ENCODE measurements at regions not wholly inside any gene's neighbourhood (a gene's known extent, or its start where the extent isn't known, plus 50 kb on each side); places are given as distances from the start of the nearest gene placed in this dataset.

DNA sequence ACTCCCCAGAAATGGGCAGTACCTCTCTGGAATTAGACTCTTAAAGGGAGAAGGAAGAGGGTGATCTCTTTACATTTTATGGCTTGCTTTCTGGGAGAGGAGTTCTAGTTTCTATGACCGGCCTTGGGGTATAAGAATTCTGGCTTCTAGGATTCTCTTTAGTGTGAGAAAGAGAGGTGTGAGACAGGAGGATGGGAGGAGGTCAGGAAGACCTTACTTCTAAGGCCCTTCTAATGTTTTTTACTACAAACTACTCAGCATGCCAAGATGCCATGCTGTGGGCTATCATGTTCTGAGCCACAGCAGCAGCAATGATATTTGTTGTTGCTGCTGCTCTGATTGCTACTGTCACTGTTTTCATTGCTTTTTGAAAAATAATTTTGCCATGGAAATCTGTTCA is 538.3 kb downstream of the SLITRK6 start:
- H4K20me1 ChIP-seq (ENCODE audit: insufficient read depth, low read length, poor library complexity, severe bottlenecking) = no peaks in the 10 kb centered on the region
- H3K36me3 ChIP-seq (ENCODE audit: insufficient read depth, low read length) = no peaks in the 10 kb centered on the region
- H3K9me2 ChIP-seq (replicated peaks; ENCODE audit: low read depth, low read length) = no peaks in the 10 kb centered on the region
- TF ChIP-seq EZH2phosphoT487 (IDR thresholded peaks at IDR 0.05; ENCODE audit: borderline replicate concordance) = no peak
- TF ChIP-seq, protein P1, sequence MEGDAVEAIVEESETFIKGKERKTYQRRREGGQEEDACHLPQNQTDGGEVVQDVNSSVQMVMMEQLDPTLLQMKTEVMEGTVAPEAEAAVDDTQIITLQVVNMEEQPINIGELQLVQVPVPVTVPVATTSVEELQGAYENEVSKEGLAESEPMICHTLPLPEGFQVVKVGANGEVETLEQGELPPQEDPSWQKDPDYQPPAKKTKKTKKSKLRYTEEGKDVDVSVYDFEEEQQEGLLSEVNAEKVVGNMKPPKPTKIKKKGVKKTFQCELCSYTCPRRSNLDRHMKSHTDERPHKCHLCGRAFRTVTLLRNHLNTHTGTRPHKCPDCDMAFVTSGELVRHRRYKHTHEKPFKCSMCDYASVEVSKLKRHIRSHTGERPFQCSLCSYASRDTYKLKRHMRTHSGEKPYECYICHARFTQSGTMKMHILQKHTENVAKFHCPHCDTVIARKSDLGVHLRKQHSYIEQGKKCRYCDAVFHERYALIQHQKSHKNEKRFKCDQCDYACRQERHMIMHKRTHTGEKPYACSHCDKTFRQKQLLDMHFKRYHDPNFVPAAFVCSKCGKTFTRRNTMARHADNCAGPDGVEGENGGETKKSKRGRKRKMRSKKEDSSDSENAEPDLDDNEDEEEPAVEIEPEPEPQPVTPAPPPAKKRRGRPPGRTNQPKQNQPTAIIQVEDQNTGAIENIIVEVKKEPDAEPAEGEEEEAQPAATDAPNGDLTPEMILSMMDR (conservative IDR thresholded peaks at IDR 0.05; ENCODE audit: low read length) = no peak
- H3K4me2 ChIP-seq (ENCODE audit: low read depth, low read length, poor library complexity, severe bottlenecking) = no peak overlapping the region
- H3K79me2 ChIP-seq (ENCODE audit: insufficient read depth, low read length) = no peaks in the 10 kb centered on the region
- peak overlapping the region; percentile 51; the same call in 1 of the 2 replicates for H2AFZ ChIP-seq (ENCODE audit: low read length)
- no peaks in the 10 kb centered on the region for H3K4me1 ChIP-seq (ENCODE audit: insufficient read depth, low read length, poor library complexity, severe bottlenecking)
- H3K9ac ChIP-seq (ENCODE audit: low read depth, low read length, poor library complexity, severe bottlenecking) = no peak overlapping the region
- H3F3A ChIP-seq (ENCODE audit: low read depth) = no peaks in the 10 kb centered on the region
- no peaks in the 10 kb centered on the region for H3K9me3 ChIP-seq (ENCODE audit: insufficient read depth, low read depth, low read length)
- H3K27me3 ChIP-seq (ENCODE audit: insufficient read depth, low read length, poor library complexity, severe bottlenecking) = no peaks in the 10 kb centered on the region
- H3K4me3 ChIP-seq (ENCODE audit: low read length, poor library complexity, severe bottlenecking) = no peak overlapping the region

DNA sequence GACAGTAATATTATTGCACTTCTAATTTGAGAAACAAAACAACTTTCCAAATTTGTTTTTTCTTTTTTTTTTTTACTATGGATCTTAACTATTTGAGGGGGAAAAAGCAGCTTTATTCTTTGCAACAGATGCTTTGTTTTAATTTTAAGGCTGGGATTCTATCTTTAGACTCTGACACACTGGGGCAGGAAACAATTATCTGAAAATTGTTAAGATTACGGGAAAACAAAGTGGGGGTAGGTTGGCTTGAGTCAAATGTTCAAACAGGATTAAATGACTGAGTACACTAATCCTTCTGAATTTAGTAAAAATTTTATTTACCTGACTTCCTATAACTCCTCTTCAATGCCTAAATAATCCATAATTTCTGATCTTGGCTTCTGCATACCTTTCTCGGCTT is 543.2 kb downstream of the SLITRK6 start:
- H3K27me3 ChIP-seq (ENCODE audit: insufficient read depth, low read length, poor library complexity, severe bottlenecking) = no peaks in the 10 kb centered on the region
- H4K20me1 ChIP-seq (ENCODE audit: insufficient read depth, low read length, poor library complexity, severe bottlenecking) = no peaks in the 10 kb centered on the region
- H3K79me2 ChIP-seq (ENCODE audit: insufficient read depth, low read length) = no peaks in the 10 kb centered on the region
- H3F3A ChIP-seq (ENCODE audit: low read depth) = no peaks in the 10 kb centered on the region
- no peaks in the 10 kb centered on the region for H3K9me2 ChIP-seq (replicated peaks; ENCODE audit: low read depth, low read length)
- no peak overlapping the region for H3K4me3 ChIP-seq (ENCODE audit: low read length, poor library complexity, severe bottlenecking)
- no peaks in the 10 kb centered on the region for H3K9me3 ChIP-seq (ENCODE audit: insufficient read depth, low read depth, low read length)
- H3K4me2 ChIP-seq (ENCODE audit: low read depth, low read length, poor library complexity, severe bottlenecking) = no peak overlapping the region
- H3K4me1 ChIP-seq (ENCODE audit: insufficient read depth, low read length, poor library complexity, severe bottlenecking) = no peaks in the 10 kb centered on the region
- H3K36me3 ChIP-seq (ENCODE audit: insufficient read depth, low read length) = no peaks in the 10 kb centered on the region
- H2AFZ ChIP-seq (ENCODE audit: low read length) = no peak overlapping the region
- no peak for TF ChIP-seq EZH2phosphoT487 (IDR thresholded peaks at IDR 0.05; ENCODE audit: borderline replicate concordance)
- TF ChIP-seq, protein P1 (conservative IDR thresholded peaks at IDR 0.05; ENCODE audit: low read length) = no peak
- H3K9ac ChIP-seq (ENCODE audit: low read depth, low read length, poor library complexity, severe bottlenecking) = no peak overlapping the region

DNA sequence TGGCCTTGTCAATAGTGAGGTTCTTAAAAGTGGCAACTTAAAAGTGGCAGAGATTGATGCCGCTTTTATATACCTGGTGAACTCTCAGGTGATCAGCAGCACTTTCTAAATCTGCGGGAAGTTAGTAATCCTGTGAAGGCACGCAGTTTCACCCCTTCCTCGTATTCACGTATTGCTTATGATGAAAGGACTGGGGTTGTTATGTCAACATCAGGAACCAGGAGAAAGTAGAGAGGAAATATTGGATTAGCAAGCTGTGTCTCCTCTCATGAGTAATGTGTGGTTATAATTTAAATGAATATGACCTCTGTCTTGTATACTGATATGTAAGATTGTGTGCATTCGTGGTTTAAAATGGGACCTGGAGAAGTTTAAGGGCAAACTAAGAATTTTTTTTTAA is 544.6 kb downstream of the SLITRK6 start:
- no peak for TF ChIP-seq EZH2phosphoT487 (IDR thresholded peaks at IDR 0.05; ENCODE audit: borderline replicate concordance)
- TF ChIP-seq, protein P1 (conservative IDR thresholded peaks at IDR 0.05; ENCODE audit: low read length) = no peak
- H3K4me2 ChIP-seq (ENCODE audit: low read depth, low read length, poor library complexity, severe bottlenecking) = no peak overlapping the region
- H3K4me3 ChIP-seq (ENCODE audit: low read length, poor library complexity, severe bottlenecking) = no peak overlapping the region
- H3K27me3 ChIP-seq (ENCODE audit: insufficient read depth, low read length, poor library complexity, severe bottlenecking) = no peaks in the 10 kb centered on the region
- H3F3A ChIP-seq (ENCODE audit: low read depth) = no peaks in the 10 kb centered on the region
- no peak overlapping the region for H2AFZ ChIP-seq (ENCODE audit: low read length)
- H3K36me3 ChIP-seq (ENCODE audit: insufficient read depth, low read length) = no peaks in the 10 kb centered on the region
- H3K9me3 ChIP-seq (ENCODE audit: insufficient read depth, low read depth, low read length) = no peaks in the 10 kb centered on the region
- no peaks in the 10 kb centered on the region for H3K4me1 ChIP-seq (ENCODE audit: insufficient read depth, low read length, poor library complexity, severe bottlenecking)
- H3K79me2 ChIP-seq (ENCODE audit: insufficient read depth, low read length) = no peaks in the 10 kb centered on the region
- no peak overlapping the region for H3K9ac ChIP-seq (ENCODE audit: low read depth, low read length, poor library complexity, severe bottlenecking)
- H4K20me1 ChIP-seq (ENCODE audit: insufficient read depth, low read length, poor library complexity, severe bottlenecking) = no peaks in the 10 kb centered on the region
- no peaks in the 10 kb centered on the region for H3K9me2 ChIP-seq (replicated peaks; ENCODE audit: low read depth, low read length)
